ENCODE measurements at regions not wholly inside any gene's neighbourhood (a gene's known extent, or its start where the extent isn't known, plus 50 kb on each side); places are given as distances from the start of the nearest gene placed in this dataset.
"Not testable (repeated sequence)": the region's sequence is repeated elsewhere in the genome, so short reads cannot be mapped to it uniquely, and the experiment has no call there.

GRCh38 chr6:23532227-23532626 is 593.8 kb upstream of the NRSN1 start:
- Mint-ChIP-seq H3K27ac (no peak overlapping the region), H3K36me3 (no peaks in the 10 kb centered on the region), H3K27me3 (no peaks in the 10 kb centered on the region), H3K4me3 (no peak overlapping the region), H3K4me1 (no peaks in the 10 kb centered on the region), H3K9me3 (ENCODE audit: low read depth) (no peaks in the 10 kb centered on the region)
- DNase-seq (no peak), ATAC-seq (no peak)
- CTCF ChIA-PET, result no interaction called here

GRCh38 chr6:23533311-23533710 is 592.7 kb upstream of the NRSN1 start:
- no peaks in the 10 kb centered on the region for H3K4me1 Mint-ChIP-seq
- no peaks in the 10 kb centered on the region for H3K27me3 Mint-ChIP-seq
- H3K9me3 Mint-ChIP-seq (ENCODE audit: low read depth), result no peaks in the 10 kb centered on the region
- ATAC-seq, result no peak
- H3K4me3 Mint-ChIP-seq, result no peak overlapping the region
- no peak overlapping the region for H3K27ac Mint-ChIP-seq
- no peak for DNase-seq
- CTCF ChIA-PET, result no interaction called here
- no peaks in the 10 kb centered on the region for H3K36me3 Mint-ChIP-seq

GRCh38 chr6:23533944-23534343 is 592.1 kb upstream of the NRSN1 start:
- no peaks in the 10 kb centered on the region for H3K9me3 Mint-ChIP-seq (ENCODE audit: low read depth)
- CTCF ChIA-PET, result no interaction called here
- H3K4me3 Mint-ChIP-seq, result no peak overlapping the region
- DNase-seq (no peak), ATAC-seq (no peak)
- H3K4me1 Mint-ChIP-seq, result no peaks in the 10 kb centered on the region
- H3K27ac Mint-ChIP-seq, result no peak overlapping the region
- no peaks in the 10 kb centered on the region for H3K36me3 Mint-ChIP-seq
- H3K27me3 Mint-ChIP-seq, result no peaks in the 10 kb centered on the region

GRCh38 chr6:23534351-23534750 is 591.7 kb upstream of the NRSN1 start:
- CTCF ChIA-PET, result no interaction called here

GRCh38 chr6:23535101-23535500 is 590.9 kb upstream of the NRSN1 start:
- DNase-seq (no peak), ATAC-seq (no peak)
- Mint-ChIP-seq H3K4me3 (no peak overlapping the region), H3K36me3 (no peaks in the 10 kb centered on the region), H3K9me3 (ENCODE audit: low read depth) (no peaks in the 10 kb centered on the region), H3K4me1 (no peaks in the 10 kb centered on the region), H3K27ac (no peak overlapping the region), H3K27me3 (no peaks in the 10 kb centered on the region)
- CTCF ChIA-PET, result no interaction called here

More at GRCh38 chr6:23534351-23534750, 591.7 kb upstream of the NRSN1 start:
- no peaks in the 10 kb centered on the region for H3K9me3 Mint-ChIP-seq (ENCODE audit: low read depth)
- H3K4me1 Mint-ChIP-seq, result no peaks in the 10 kb centered on the region
- no peaks in the 10 kb centered on the region for H3K27me3 Mint-ChIP-seq
- no peak for ATAC-seq
- no peak overlapping the region for H3K27ac Mint-ChIP-seq
- DNase-seq, result no peak
- H3K36me3 Mint-ChIP-seq, result no peaks in the 10 kb centered on the region
- no peak overlapping the region for H3K4me3 Mint-ChIP-seq

- Mint-ChIP-seq H3K4me3 (no peak overlapping the region), H3K36me3 (no peaks in the 10 kb centered on the region), H3K9me3 (ENCODE audit: low read depth) (no peaks in the 10 kb centered on the region), H3K27me3 (no peaks in the 10 kb centered on the region), H3K27ac (no peak overlapping the region), H3K4me1 (no peaks in the 10 kb centered on the region)
- ATAC-seq (no peak), DNase-seq (no peak)
- CTCF ChIA-PET, result no interaction called here
Measured at GRCh38 chr6:23537828-23538227, 588.2 kb upstream of the NRSN1 start.

- no peaks in the 10 kb centered on the region for H3K36me3 Mint-ChIP-seq
- CTCF ChIA-PET, result no interaction called here
- peaks cover 4% of the 10 kb centered on the region for H3K9me3 Mint-ChIP-seq (ENCODE audit: low read depth)
- H3K4me1 Mint-ChIP-seq, result no peaks in the 10 kb centered on the region
- no peak overlapping the region for H3K4me3 Mint-ChIP-seq
- H3K27me3 Mint-ChIP-seq, result no peaks in the 10 kb centered on the region
- ATAC-seq (no peak), DNase-seq (no peak)
- no peak overlapping the region for H3K27ac Mint-ChIP-seq
Measured at GRCh38 chr6:23547851-23548250, 578.2 kb upstream of the NRSN1 start.

- H3K36me3 Mint-ChIP-seq, result not testable (repeated sequence)
Measured at GRCh38 chr6:23554953-23555352, 571.1 kb upstream of the NRSN1 start.

GRCh38 chr6:23559587-23560343 is 566.2 kb upstream of the NRSN1 start:
- H3K27me3 Mint-ChIP-seq, result no peaks in the 10 kb centered on the region
- no peaks in the 10 kb centered on the region for H3K36me3 Mint-ChIP-seq
- ATAC-seq (no peak), DNase-seq (no peak)
- no peak overlapping the region for H3K27ac Mint-ChIP-seq
- no peak overlapping the region for H3K4me3 Mint-ChIP-seq
- CTCF ChIA-PET, result no interaction called here
- H3K9me3 Mint-ChIP-seq (ENCODE audit: low read depth), result peaks cover 9% of the 10 kb centered on the region
- H3K4me1 Mint-ChIP-seq, result no peaks in the 10 kb centered on the region

More at GRCh38 chr6:23554953-23555352, 571.1 kb upstream of the NRSN1 start:
- DNase-seq; H3K27ac Mint-ChIP-seq; H3K27me3 Mint-ChIP-seq; H3K9me3 Mint-ChIP-seq (ENCODE audit: low read depth); ATAC-seq; H3K4me1 Mint-ChIP-seq; H3K4me3 Mint-ChIP-seq; CTCF ChIA-PET: not testable (repeated sequence)

GRCh38 chr6:23561732-23562131 is 564.3 kb upstream of the NRSN1 start:
- H3K27me3 Mint-ChIP-seq, result no peaks in the 10 kb centered on the region
- H3K27ac Mint-ChIP-seq, result no peak overlapping the region
- ATAC-seq (no peak), DNase-seq (no peak)
- no peaks in the 10 kb centered on the region for H3K36me3 Mint-ChIP-seq
- no peaks in the 10 kb centered on the region for H3K4me1 Mint-ChIP-seq
- no peak overlapping the region for H3K4me3 Mint-ChIP-seq
- H3K9me3 Mint-ChIP-seq (ENCODE audit: low read depth), result peaks cover 3% of the 10 kb centered on the region
- CTCF ChIA-PET, result no interaction called here

- no peaks in the 10 kb centered on the region for H3K4me1 Mint-ChIP-seq
- ATAC-seq (no peak), DNase-seq (no peak)
- H3K36me3 Mint-ChIP-seq, result no peaks in the 10 kb centered on the region
- no peaks in the 10 kb centered on the region for H3K27me3 Mint-ChIP-seq
- CTCF ChIA-PET, result no interaction called here
- no peak overlapping the region for H3K27ac Mint-ChIP-seq
- peaks cover 5% of the 10 kb centered on the region for H3K9me3 Mint-ChIP-seq (ENCODE audit: low read depth)
- no peak overlapping the region for H3K4me3 Mint-ChIP-seq
Measured at GRCh38 chr6:23562554-23562953, 563.5 kb upstream of the NRSN1 start.

- H3K36me3 Mint-ChIP-seq, result no peaks in the 10 kb centered on the region
- no peak overlapping the region for H3K27ac Mint-ChIP-seq
- H3K9me3 Mint-ChIP-seq (ENCODE audit: low read depth), result peaks cover 4% of the 10 kb centered on the region
- H3K4me1 Mint-ChIP-seq, result no peaks in the 10 kb centered on the region
- no peaks in the 10 kb centered on the region for H3K27me3 Mint-ChIP-seq
- no peak for DNase-seq
- CTCF ChIA-PET, result no interaction called here
- no peak overlapping the region for H3K4me3 Mint-ChIP-seq
- no peak for ATAC-seq
Measured at GRCh38 chr6:23563323-23563722, 562.7 kb upstream of the NRSN1 start.

- no peaks in the 10 kb centered on the region for H3K36me3 Mint-ChIP-seq
- H3K9me3 Mint-ChIP-seq (ENCODE audit: low read depth), result peaks cover 4% of the 10 kb centered on the region
- H3K27ac Mint-ChIP-seq, result no peak overlapping the region
- DNase-seq (no peak), ATAC-seq (no peak)
- CTCF ChIA-PET, result no interaction called here
- H3K27me3 Mint-ChIP-seq, result no peaks in the 10 kb centered on the region
- no peaks in the 10 kb centered on the region for H3K4me1 Mint-ChIP-seq
- no peak overlapping the region for H3K4me3 Mint-ChIP-seq
Measured at GRCh38 chr6:23566418-23566817, 559.6 kb upstream of the NRSN1 start.

GRCh38 chr6:23568292-23568691 is 557.7 kb upstream of the NRSN1 start:
- no peak overlapping the region for H3K4me3 Mint-ChIP-seq
- H3K36me3 Mint-ChIP-seq, result no peaks in the 10 kb centered on the region
- H3K27ac Mint-ChIP-seq, result no peak overlapping the region
- ATAC-seq, result no peak
- DNase-seq, result no peak
- no peaks in the 10 kb centered on the region for H3K27me3 Mint-ChIP-seq
- H3K4me1 Mint-ChIP-seq, result no peaks in the 10 kb centered on the region
- H3K9me3 Mint-ChIP-seq (ENCODE audit: low read depth), result peaks cover 6% of the 10 kb centered on the region
- CTCF ChIA-PET, result no interaction called here

Measured in activated CD8-positive, alpha-beta memory T cell treated with anti-CD3 and anti-CD28 coated beads, Interleukin-2, amount 10 ng/mL, durations not matched to agents 7 days and 5 days (primary cell).